Left renal pelvis (tissue), 4 donors: ENCODE measurements at regions not wholly inside any gene's neighbourhood (a gene's known extent, or its start where the extent isn't known, plus 50 kb on each side); places are given as distances from the start of the nearest gene placed in this dataset.
A peak's percentile ranks its signal among the peaks of the same experiment; 100 is the strongest.
"Not testable (repeated sequence)": the region's sequence is repeated elsewhere in the genome, so short reads cannot be mapped to it uniquely, and the experiment has no call there.

Experiments used
- DNase-seq, 4 donors: peaks; one replicate each; pipeline ENCODE4 v3.0.0-alpha.2; 2013; ENCODE audit warnings: low read depth in 4 of 4, low spot score in 3 of 4

GRCh38 chrX:117843749-117844148, 272.9 kb downstream of the KLHL13 start:
- no peak for DNase-seq

- DNase-seq: peak in 1 of 4 donors; percentile 15
These were observed 276.0 kb downstream of the KLHL13 start for GRCh38 chrX:117840645-117841044.

- no peak for DNase-seq
These were observed 277.1 kb downstream of the KLHL13 start for GRCh38 chrX:117839544-117839943.

GRCh38 chrX:117838581-117839331, 277.9 kb downstream of the KLHL13 start:
- DNase-seq: no peak

GRCh38 chrX:117835034-117835433, 281.6 kb downstream of the KLHL13 start:
- DNase-seq: no peak

- DNase-seq: no peak
These were observed 282.5 kb downstream of the KLHL13 start for GRCh38 chrX:117834076-117834475.

- not testable (repeated sequence) for DNase-seq
These were observed 295.1 kb downstream of the KLHL13 start for GRCh38 chrX:117821472-117821871.

GRCh38 chrX:117808426-117808825, 308.2 kb downstream of the KLHL13 start:
- DNase-seq: no peak

GRCh38 chrX:117803463-117803862, 313.1 kb downstream of the KLHL13 start:
- no peak for DNase-seq

- DNase-seq: no peak
These were observed 328.3 kb downstream of the KLHL13 start for GRCh38 chrX:117788339-117788738.

GRCh38 chrX:117771384-117771783, 345.2 kb downstream of the KLHL13 start:
- no peak for DNase-seq

GRCh38 chrX:117768861-117769604, 347.6 kb downstream of the KLHL13 start:
- no peak for DNase-seq

- no peak for DNase-seq
These were observed 351.4 kb downstream of the KLHL13 start for GRCh38 chrX:117765211-117765610.

- no peak for DNase-seq
These were observed 363.9 kb downstream of the KLHL13 start for GRCh38 chrX:117752745-117753144.

GRCh38 chrX:117751155-117751554, 365.5 kb downstream of the KLHL13 start:
- no peak for DNase-seq

- no peak for DNase-seq
These were observed 371.7 kb downstream of the KLHL13 start for GRCh38 chrX:117744958-117745357.

- DNase-seq: no peak
These were observed 372.9 kb downstream of the KLHL13 start for GRCh38 chrX:117743469-117744251.

- peak in 3 of 4 donors; percentile 7 to 20 (median 8) for DNase-seq
These were observed 403.2 kb downstream of the KLHL13 start for GRCh38 chrX:117713411-117713810.

- no peak for DNase-seq
These were observed 404.8 kb downstream of the KLHL13 start for GRCh38 chrX:117711782-117712181.

- no peak for DNase-seq
These were observed 408.5 kb downstream of the KLHL13 start for GRCh38 chrX:117707948-117708743.
